Duodenal mucosa (tissue), 2 donors: ENCODE measurements at regions not wholly inside any gene's neighbourhood (a gene's known extent, or its start where the extent isn't known, plus 50 kb on each side); places are given as distances from the start of the nearest gene placed in this dataset.

Experiments used
- H3K27ac ChIP-seq: one replicate; pipeline ENCODE4 v1.7.0; 2013; ENCODE audit warnings: low read depth, low read length
- H3K27me3 ChIP-seq, 2 donors: one replicate each; pipeline ENCODE4 v1.7.0; 2013; ENCODE audit warnings: low read length in 2 of 2, control low read depth in 1 of 2; ENCODE audit not compliant: insufficient read depth in 2 of 2, control insufficient read depth in 1 of 2
- H3K36me3 ChIP-seq, 2 donors: one replicate each; pipeline ENCODE4 v1.7.0; 2013; ENCODE audit warnings: low read length in 2 of 2, control low read depth in 1 of 2; ENCODE audit not compliant: insufficient read depth in 2 of 2, control insufficient read depth in 1 of 2
- H3K4me1 ChIP-seq, 2 donors: one replicate each; pipeline ENCODE4 v1.7.0; 2013; ENCODE audit warnings: low read length in 2 of 2, control low read depth in 1 of 2; ENCODE audit not compliant: insufficient read depth in 2 of 2, control insufficient read depth in 1 of 2
- H3K4me3 ChIP-seq, 2 donors: one replicate each; pipeline ENCODE4 v1.7.0; 2013; ENCODE audit warnings: low read length in 2 of 2, low read depth in 1 of 2
- H3K9ac ChIP-seq, 2 donors: one replicate each; pipeline ENCODE4 v1.7.0; 2013; ENCODE audit warnings: low read length in 2 of 2, low read depth in 1 of 2
- H3K9me3 ChIP-seq, 2 donors: one replicate each; pipeline ENCODE4 v1.7.0; 2013; ENCODE audit warnings: low read length in 2 of 2, control low read depth in 1 of 2; ENCODE audit not compliant: control insufficient read depth in 1 of 2

DNA sequence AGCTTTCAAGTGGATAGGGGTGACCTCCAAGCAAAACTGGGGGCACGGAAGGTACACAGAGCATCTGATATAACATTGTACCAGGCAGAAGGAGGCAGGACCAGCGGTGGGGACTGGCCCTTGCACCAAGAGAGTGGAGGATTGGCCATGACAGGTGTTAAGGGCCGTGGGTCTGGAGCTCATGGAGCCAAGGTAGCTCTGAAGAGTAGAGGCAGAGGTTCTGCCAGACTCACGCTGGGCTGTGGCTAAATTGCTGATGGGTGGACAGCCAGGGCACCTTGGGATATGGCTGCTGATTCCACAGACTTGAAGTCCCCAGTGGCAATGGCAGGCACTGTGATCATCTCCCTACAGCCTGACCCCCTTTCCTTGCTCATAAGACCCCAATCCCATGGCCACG lies 65.9 kb upstream of the NKD1 start:
- Histone ChIP-seq H3K27me3 (peaks cover 0 to 10% of the 10 kb centered on the region in 2 donors), H3K36me3 (no peaks in the 10 kb centered on the region), H3K9me3 (peaks cover 0 to 7% of the 10 kb centered on the region in 2 donors), H3K4me1 (no peaks in the 10 kb centered on the region), H3K9ac (no peak overlapping the region), H3K4me3 (no peak overlapping the region), H3K27ac (no peak overlapping the region)

DNA sequence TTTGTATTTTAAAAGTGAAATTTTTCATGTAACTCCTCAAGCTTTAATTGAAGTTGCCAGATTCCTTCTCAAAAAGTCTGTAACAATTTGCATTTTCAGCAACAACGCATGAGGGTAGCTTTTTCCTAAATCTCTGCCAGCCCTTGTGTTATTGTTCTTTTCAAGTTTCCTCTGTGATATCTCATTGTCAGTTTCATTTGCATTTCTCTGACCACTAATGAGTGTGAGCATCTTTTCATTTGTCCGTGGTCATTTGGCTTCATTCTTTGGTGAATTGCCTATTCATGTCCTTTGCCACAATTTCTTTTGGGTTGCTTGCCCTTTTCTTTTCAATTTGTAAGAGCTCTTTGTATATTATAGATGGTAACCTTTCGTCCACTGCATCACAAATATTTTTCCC lies 68.0 kb upstream of the NKD1 start:
- H3K4me1 ChIP-seq = no peaks in the 10 kb centered on the region
- no peak overlapping the region for H3K9ac ChIP-seq
- peaks cover 0 to 10% of the 10 kb centered on the region in 2 donors for H3K27me3 ChIP-seq
- H3K27ac ChIP-seq = no peak overlapping the region
- H3K4me3 ChIP-seq = no peak overlapping the region
- H3K36me3 ChIP-seq = no peaks in the 10 kb centered on the region
- peaks cover 0 to 3% of the 10 kb centered on the region in 2 donors for H3K9me3 ChIP-seq

DNA sequence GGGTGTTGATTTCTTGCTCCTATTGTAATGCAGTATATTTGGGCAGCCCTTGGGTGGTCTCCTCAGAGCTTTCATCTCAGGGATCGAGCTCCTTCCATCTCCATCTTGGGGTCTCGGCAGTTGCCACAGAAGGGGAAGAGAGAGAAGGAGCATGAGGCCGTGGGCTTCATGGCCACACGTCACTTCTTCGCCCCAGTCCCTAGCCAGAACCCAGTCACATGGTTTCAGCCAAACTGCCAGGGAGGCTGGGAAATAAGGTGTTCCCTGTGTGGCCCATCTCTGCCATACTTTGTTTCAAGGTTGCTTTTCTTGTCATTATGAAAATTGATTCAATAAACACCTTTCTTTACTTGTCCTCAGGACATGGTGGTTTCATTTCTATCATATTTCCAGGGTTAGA lies 68.4 kb upstream of the NKD1 start:
- Histone ChIP-seq H3K27ac (no peak overlapping the region), H3K9ac (no peak overlapping the region), H3K4me3 (no peak overlapping the region), H3K27me3 (peaks cover 0 to 10% of the 10 kb centered on the region in 2 donors), H3K9me3 (peaks cover 0 to 2% of the 10 kb centered on the region in 2 donors), H3K36me3 (no peaks in the 10 kb centered on the region), H3K4me1 (no peaks in the 10 kb centered on the region)

DNA sequence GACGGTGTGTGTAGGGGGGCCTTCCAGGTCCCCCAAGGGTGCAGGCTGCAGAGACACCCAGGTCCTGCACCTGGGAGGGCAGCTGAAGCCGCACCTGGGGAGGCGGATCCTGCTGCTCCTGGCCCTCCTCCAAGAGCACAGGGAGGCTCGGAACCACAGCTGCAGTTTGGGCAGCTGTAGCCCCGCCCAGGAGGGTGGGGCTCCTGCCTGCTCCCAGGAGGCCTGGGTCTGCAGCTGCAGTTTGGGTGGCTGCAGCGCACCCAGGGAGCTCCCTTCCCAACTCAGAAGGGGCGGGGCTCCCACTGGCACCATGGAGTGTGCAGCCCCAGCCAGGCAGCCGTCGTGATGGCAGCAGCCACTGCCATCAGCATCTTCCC lies 69.4 kb upstream of the NKD1 start:
- Histone ChIP-seq H3K9ac (no peak overlapping the region), H3K9me3 (no peaks in the 10 kb centered on the region), H3K27ac (no peak overlapping the region), H3K4me1 (no peaks in the 10 kb centered on the region), H3K27me3 (peaks cover 0 to 10% of the 10 kb centered on the region in 2 donors), H3K36me3 (no peaks in the 10 kb centered on the region), H3K4me3 (no peak overlapping the region)

DNA sequence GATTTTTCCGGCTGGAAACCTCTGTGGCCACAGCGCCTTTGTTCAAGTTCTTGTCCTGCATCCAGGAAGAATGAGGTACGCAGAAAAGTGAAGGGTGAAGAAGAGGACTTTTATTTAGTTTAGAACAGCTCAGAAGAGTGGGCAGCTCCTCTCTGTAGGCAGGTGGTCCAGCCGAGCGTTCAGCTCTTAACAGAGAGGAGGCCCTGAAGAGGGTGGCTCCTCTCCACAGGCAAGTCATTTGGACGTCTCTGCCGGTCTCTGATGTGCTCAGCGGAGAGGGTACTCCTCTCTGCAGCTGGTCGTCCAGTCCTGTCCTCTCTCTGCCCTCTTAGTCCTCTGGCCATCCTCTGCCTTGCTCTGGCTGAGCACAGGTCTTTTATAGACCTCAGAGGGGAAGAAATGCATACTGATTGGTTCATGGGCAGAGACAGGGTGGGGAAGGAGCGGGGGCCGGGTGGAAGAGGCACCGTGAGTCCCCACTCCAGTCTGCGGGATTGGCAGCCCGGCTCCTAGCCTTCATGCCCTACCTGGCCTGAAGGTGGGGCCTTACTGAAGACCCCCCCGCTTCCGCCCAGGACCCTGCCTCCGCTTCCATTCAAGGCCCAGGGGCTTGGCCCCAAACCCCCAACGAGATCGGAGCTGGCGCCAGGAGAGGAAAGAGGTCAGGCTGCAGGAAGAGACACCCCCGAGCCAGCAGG lies 70.0 kb upstream of the NKD1 start:
- Histone ChIP-seq H3K27ac (no peak overlapping the region), H3K9ac (no peak overlapping the region), H3K9me3 (no peaks in the 10 kb centered on the region), H3K4me1 (no peaks in the 10 kb centered on the region), H3K36me3 (no peaks in the 10 kb centered on the region), H3K4me3 (no peak overlapping the region), H3K27me3 (peaks cover 0 to 10% of the 10 kb centered on the region in 2 donors)

DNA sequence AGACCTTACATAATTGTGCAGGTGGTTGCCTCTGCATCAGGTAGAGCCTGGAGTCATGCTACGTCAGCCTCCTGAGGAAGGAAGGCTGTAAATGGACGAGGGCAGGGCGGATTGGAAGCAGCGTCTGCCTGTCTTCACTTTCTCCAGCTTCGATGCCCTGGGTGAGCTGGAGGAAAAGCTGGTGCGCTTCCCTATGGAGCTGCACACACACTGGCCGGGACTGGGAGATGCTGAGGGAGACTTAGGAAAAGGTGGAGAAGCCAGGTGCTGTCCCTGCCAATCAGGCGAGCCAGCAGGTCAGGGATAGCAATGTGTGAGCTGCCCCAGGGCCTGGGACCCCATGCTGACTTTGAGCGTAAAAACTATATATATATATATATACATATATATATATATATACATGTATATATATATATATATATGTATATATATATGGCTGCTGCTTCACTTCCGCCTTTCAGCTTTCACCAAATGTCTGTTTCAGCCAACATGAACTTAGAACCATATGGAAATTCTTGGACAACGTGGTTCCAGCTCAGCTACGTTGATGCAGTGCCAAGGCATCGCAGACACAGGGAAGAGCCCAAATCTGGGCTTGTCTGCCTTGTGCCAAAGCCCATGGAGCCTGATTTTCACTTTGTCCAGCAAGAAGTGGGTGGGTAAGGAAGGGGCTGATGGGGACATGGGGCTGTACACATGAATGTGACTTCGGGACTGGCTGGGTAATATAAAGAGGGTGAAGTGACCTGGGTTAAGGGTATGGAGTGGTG lies 71.5 kb upstream of the NKD1 start:
- Histone ChIP-seq H3K9me3 (no peaks in the 10 kb centered on the region), H3K27ac (no peak overlapping the region), H3K36me3 (no peaks in the 10 kb centered on the region), H3K4me1 (no peaks in the 10 kb centered on the region), H3K27me3 (peaks cover 0 to 10% of the 10 kb centered on the region in 2 donors), H3K9ac (no peak overlapping the region), H3K4me3 (no peak overlapping the region)

DNA sequence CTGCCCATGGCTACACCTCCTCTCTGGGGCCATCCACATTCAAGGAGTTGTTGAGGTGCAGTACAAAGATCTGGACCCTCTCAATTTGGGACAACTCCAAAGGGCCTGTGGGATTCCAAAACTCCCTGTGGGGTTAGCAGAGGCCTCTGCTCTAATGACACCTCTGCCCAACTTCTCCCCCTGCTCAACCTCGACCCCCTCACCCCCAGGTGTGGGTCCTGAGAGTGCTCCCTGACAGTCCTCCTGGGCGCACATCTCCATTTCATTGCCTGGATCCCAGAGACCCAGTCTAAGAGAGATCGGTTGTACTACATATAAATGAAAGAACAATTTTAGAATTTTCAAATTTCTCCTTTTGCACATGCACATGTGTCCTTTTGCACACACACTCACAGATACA lies 73.0 kb upstream of the NKD1 start:
- Histone ChIP-seq H3K36me3 (no peaks in the 10 kb centered on the region), H3K27ac (no peak overlapping the region), H3K4me1 (no peaks in the 10 kb centered on the region), H3K9ac (no peak overlapping the region), H3K27me3 (peaks cover 0 to 10% of the 10 kb centered on the region in 2 donors), H3K4me3 (no peak overlapping the region), H3K9me3 (no peaks in the 10 kb centered on the region)

DNA sequence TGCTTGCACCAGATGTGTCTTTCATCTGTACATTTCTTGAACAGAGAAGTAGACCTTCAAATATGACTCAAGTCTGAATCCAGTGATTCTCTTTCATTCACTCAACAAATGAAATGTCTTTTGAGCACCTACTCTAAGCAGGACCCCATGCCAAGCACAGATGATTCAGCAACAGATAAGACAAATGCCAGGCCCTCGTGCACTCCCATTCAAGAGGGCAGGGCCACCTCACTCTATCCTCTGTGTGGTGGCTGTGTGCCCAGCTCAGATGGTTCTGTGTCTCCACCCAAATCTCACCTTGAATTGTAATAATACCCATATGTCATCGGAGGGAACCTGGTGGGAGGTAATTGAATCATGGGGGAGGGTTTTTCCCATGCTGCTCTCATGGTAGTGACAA lies 74.1 kb upstream of the NKD1 start:
- H3K27me3 ChIP-seq = peaks cover 4 to 10% of the 10 kb centered on the region in 2 donors
- H3K9me3 ChIP-seq = no peaks in the 10 kb centered on the region
- no peaks in the 10 kb centered on the region for H3K4me1 ChIP-seq
- no peak overlapping the region for H3K9ac ChIP-seq
- no peaks in the 10 kb centered on the region for H3K36me3 ChIP-seq
- H3K27ac ChIP-seq = no peak overlapping the region
- H3K4me3 ChIP-seq = no peak overlapping the region

DNA sequence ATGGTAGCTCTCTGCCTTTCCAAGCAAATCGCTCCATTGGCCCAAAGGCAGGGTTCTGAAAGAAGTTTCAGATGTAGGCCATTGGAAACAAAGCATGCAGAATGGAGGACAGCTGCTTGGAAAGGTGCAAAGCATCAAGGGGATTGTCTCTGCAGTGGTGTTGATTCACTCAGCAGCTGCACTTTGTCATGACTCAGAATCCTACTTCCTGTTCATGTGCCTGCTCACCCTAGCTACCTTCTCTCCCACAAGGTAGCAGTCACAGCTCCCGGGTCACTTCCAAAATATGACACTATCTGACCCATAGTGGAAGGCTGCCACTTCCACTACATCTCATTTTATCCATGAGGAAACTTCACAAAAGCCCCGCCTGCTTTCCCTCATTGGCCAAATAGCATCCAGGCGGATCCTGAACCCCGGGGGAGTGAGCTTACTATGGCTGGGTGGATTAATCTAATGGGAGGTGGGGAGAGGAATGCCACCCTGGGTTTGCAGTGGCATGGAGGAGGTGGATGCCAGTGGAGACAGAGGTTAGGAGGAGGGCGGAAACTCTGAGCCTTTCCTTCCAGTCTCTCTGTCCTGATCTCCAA lies 74.7 kb upstream of the NKD1 start:
- H3K9me3 ChIP-seq = no peaks in the 10 kb centered on the region
- H3K27me3 ChIP-seq = peaks cover 10 to 11% of the 10 kb centered on the region in 2 donors
- H3K4me3 ChIP-seq = no peak overlapping the region
- H3K27ac ChIP-seq = no peak overlapping the region
- H3K9ac ChIP-seq = no peak overlapping the region
- H3K36me3 ChIP-seq = no peaks in the 10 kb centered on the region
- no peaks in the 10 kb centered on the region for H3K4me1 ChIP-seq

DNA sequence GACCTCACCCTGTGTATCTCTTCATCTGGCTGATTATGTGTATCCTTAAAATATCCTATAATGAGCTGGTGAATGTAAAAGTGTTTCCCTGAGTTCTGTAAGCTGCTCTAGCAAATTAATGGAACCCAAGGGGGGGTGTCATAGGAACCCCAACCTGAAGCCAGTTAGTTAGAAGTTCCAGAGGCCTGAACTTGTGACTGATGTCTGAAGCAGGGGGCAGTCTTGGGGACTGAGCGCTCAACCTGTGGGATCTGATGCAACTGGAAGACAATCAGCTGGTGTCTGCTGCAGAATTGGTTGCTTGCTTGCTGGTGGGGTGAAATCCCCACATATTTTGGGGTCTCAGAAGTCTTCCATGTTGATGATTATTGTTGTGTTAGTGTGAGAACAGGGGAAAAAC lies 75.7 kb upstream of the NKD1 start:
- Histone ChIP-seq H3K9ac (no peak overlapping the region), H3K4me1 (no peaks in the 10 kb centered on the region), H3K9me3 (no peaks in the 10 kb centered on the region), H3K4me3 (no peak overlapping the region), H3K27ac (no peak overlapping the region), H3K27me3 (peaks cover 5 to 15% of the 10 kb centered on the region in 2 donors), H3K36me3 (no peaks in the 10 kb centered on the region)
